ENCODE measurements at regions not wholly inside any gene's neighbourhood (a gene's known extent, or its start where the extent isn't known, plus 50 kb on each side); places are given as distances from the start of the nearest gene placed in this dataset.
"Not testable (repeated sequence)": the region's sequence is repeated elsewhere in the genome, so short reads cannot be mapped to it uniquely, and the experiment has no call there.

DNA sequence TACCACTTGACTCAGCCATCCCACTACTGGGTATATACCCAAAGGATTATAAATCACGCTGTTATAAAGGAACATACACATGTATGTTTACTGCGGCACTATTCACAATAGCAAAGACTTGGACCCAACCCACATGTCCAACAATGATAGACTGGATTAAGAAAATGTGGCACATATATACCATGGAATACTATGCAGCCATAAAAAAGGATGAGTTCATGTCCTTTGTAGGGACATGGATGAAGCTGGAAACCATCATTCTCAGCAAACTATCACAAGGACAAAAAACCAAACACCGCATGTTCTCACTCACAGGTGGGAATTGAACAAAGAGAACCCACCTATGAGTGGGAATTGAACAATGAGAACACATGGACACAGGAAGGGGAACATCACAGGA, 387.6 kb downstream of the RAD51AP2 start:
- not testable (repeated sequence) for TF ChIP-seq EZH2phosphoT487 (IDR thresholded peaks at IDR 0.05; ENCODE audit: low read depth); CTCF (IDR thresholded peaks at IDR 0.05; ENCODE audit: low read depth, low read length)
